ENCODE measurements at regions not wholly inside any gene's neighbourhood (a gene's known extent, or its start where the extent isn't known, plus 50 kb on each side); places are given as distances from the start of the nearest gene placed in this dataset.

GRCh38 chr21:27033471-27033870, 66.6 kb upstream of the ADAMTS5 start:
- FAIRE-seq (no peak), ATAC-seq (no peak)

More at GRCh38 chr21:27033471-27033870, 66.6 kb upstream of the ADAMTS5 start:
- TF ChIP-seq CBX8 (IDR thresholded peaks at IDR 0.05; ENCODE audit: borderline replicate concordance, extremely low read depth, low read depth, low read length, poor library complexity, severe bottlenecking), result no peak
- no peak for TF ChIP-seq RBM39 (optimal IDR thresholded peaks at IDR 0.05; ENCODE audit: low read depth, low read length)
- no peak for TF ChIP-seq EGR1 (conservative IDR thresholded peaks at IDR 0.05)
- no peak for TF ChIP-seq ZBTB7A (IDR thresholded peaks at IDR 0.05; ENCODE audit: borderline replicate concordance, control insufficient read depth, low read depth, low read length)
- TF ChIP-seq ADNP (tag; IDR thresholded peaks at IDR 0.05), result no peak
- TF ChIP-seq HSF4 (CRISPR knock-in tag; IDR thresholded peaks at IDR 0.05; ENCODE audit: borderline replicate concordance), result no peak
- TF ChIP-seq NFXL1 (CRISPR knock-in tag; IDR thresholded peaks at IDR 0.05), result no peak
- no peak for TF ChIP-seq ZNF431 (CRISPR knock-in tag; IDR thresholded peaks at IDR 0.05)
- TF ChIP-seq BRD4 (IDR thresholded peaks at IDR 0.05), result no peak
- no peak for TF ChIP-seq FOXO4 (CRISPR knock-in tag; IDR thresholded peaks at IDR 0.05)
- TF ChIP-seq NR1H2 (CRISPR knock-in tag; IDR thresholded peaks at IDR 0.05), result no peak
- TF ChIP-seq TCF7 (IDR thresholded peaks at IDR 0.05; ENCODE audit: borderline replicate concordance), result no peak
- no peak for TF ChIP-seq KLF16 (IDR thresholded peaks at IDR 0.05)
- TF ChIP-seq CC2D1A (IDR thresholded peaks at IDR 0.05), result no peak
- Histone ChIP-seq H3K79me2 (ENCODE audit: control insufficient read depth, insufficient read depth, low read length) (no peaks in the 10 kb centered on the region), H3K4me2 (ENCODE audit: insufficient read depth, low read length) (no peak overlapping the region), H3K4me1 (replicated peaks in 1 of 2; ENCODE audit: control insufficient read depth in 2 of 2, insufficient read depth in 2 of 2, low read length in 2 of 2) (no peaks in the 10 kb centered on the region), H3K36me3 (ENCODE audit: control insufficient read depth, insufficient read depth, low read length) (no peaks in the 10 kb centered on the region), H4K20me1 (replicated peaks; ENCODE audit: control insufficient read depth, insufficient read depth, low read length) (no peaks in the 10 kb centered on the region), H2AFZ (ENCODE audit: low read depth, low read length) (no peak overlapping the region), H3K27me3 (ENCODE audit: control insufficient read depth in 2 of 2, insufficient read depth in 2 of 2, low read length in 2 of 2) (no peaks in the 10 kb centered on the region), H3K27ac (ENCODE audit: extremely low read depth, low read depth, low read length) (no peak overlapping the region), H3K9me1 (ENCODE audit: control insufficient read depth, insufficient read depth, low read length) (no peaks in the 10 kb centered on the region), H3K9ac (ENCODE audit: insufficient read depth in 1 of 2, low read depth in 2 of 2, low read length in 2 of 2) (no peak overlapping the region), H3K9me3 (replicated peaks; ENCODE audit: control insufficient read depth, insufficient read depth, low read depth, low read length) (no peaks in the 10 kb centered on the region), H3K4me3 (no peak overlapping the region)
- intact Hi-C loops (cut with micrococcal nuclease) (no loop called here), in situ Hi-C loops (cut with MboI) (no loop called here)
- CTCF ChIA-PET (ENCODE audit: low intra/inter-chr PET ratio), result interaction anchor here (0.8 kb wide), 1 partner anchor 461 kb away, joined by 3 read pairs; no protein-coding TSS in a partner anchor
- no peak for DNase-seq (ENCODE audit: extremely low read depth in 1 of 4, low spot score in 3 of 4)
- WGBS (ENCODE audit: insufficient coverage, low coverage, missing lambda C conversion rate), result 3% methylated on average over 3 of the region's 3 CpGs
- POLR2A ChIA-PET, result no interaction called here
- BruUV-seq (replicated peaks), result no TSS peak
